HepG2 (cell line): ENCODE measurements at regions not wholly inside any gene's neighbourhood (a gene's known extent, or its start where the extent isn't known, plus 50 kb on each side); places are given as distances from the start of the nearest gene placed in this dataset.

ENCODE experiments used
- ATAC-seq: fragments of 200-7000 bp; cut with Tn5 transposase; 3 replicates; pipeline ENCODE4 v1.9.1; 2020; ENCODE audit warnings: mild to moderate bottlenecking, moderate library complexity
- BruUV-seq: library from RNA; stranded (reverse); fragments of 400-500 nt; replicated peaks from 2 replicates; lab custom pipeline; 2021; lab: Mats Ljungman, UMichigan
- CTCF ChIA-PET: fragments of 300-600 bp; formaldehyde crosslinking; extraction: SDS; loops from one replicate; lab custom pipeline; 2021; ENCODE audit warnings: low total read pairs, inconsistent platforms, low intra/inter-chr PET ratio; lab: Yijun Ruan, JAX
- POLR2A ChIA-PET: fragments of 350-600 bp; sonication (Branson Sonifier 250); formaldehyde crosslinking; loops from one replicate; lab custom pipeline; 2020; ENCODE audit warnings: antibody characterized with exemption, inconsistent platforms; lab: Yijun Ruan, JAX
- DNase-seq: peaks from one replicate; pipeline ENCODE4 v3.0.0-alpha.2; 2015; ENCODE audit warnings: low spot score
- FAIRE-seq: peaks from 3 replicates; lab custom pipeline; 2011; peaks lifted over from hg19 to GRCh38; lab: Jason Lieb, UNC
- H2AFZ ChIP-seq: one replicate; pipeline ENCODE4 v1.6.1; 2011; ENCODE audit warnings: low read length, inconsistent platforms
- H3K27ac ChIP-seq: fragments of 300-600 bp; 3 replicates; pipeline ENCODE4 v1.8.0; 2011; ENCODE audit warnings: mixed run types, mild to moderate bottlenecking, mixed read lengths, low read length, inconsistent platforms; ENCODE audit not compliant: insufficient read depth; ENCODE audit errors: extremely low read length
- H3K27me3 ChIP-seq, 2 experiments: fragments of 200-600 bp in 1 of 2; 2 replicates in 1 of 2; 3 replicates in 1 of 2; pipeline versions ENCODE4 v1.6.0 to v1.8.0; 2011; ENCODE audit warnings: low read length in 2 of 2, mild to moderate bottlenecking in 2 of 2, moderate library complexity in 2 of 2, inconsistent platforms in 1 of 2; ENCODE audit not compliant: insufficient read depth in 2 of 2, control insufficient read depth in 1 of 2
- H3K36me3 ChIP-seq, 2 experiments: fragments of 200-600 bp in 1 of 2; replicated peaks in 1 of 2; 2 replicates in 1 of 2; 3 replicates in 1 of 2; pipeline versions ENCODE4 v1.5.1 to v1.8.0; 2011; ENCODE audit warnings: low read length in 2 of 2, inconsistent platforms in 1 of 2; ENCODE audit not compliant: insufficient read depth in 2 of 2, control insufficient read depth in 1 of 2
- H3K4me1 ChIP-seq: 2 replicates; pipeline ENCODE4 v1.5.1; 2012; ENCODE audit warnings: low read length, inconsistent platforms; ENCODE audit not compliant: insufficient read depth
- H3K4me2 ChIP-seq: 2 replicates; pipeline ENCODE4 v1.6.0; 2011; ENCODE audit warnings: low read depth, low read length, inconsistent platforms
- H3K4me3 ChIP-seq, 3 experiments: fragments of 200-600 bp in 1 of 3; sonication (generic), shearing (Covaris generic) in 1 of 3; replicated peaks in 1 of 3; 2 replicates each; pipeline ENCODE4 v1.5.1; 2011 to 2016; ENCODE audit warnings: low read length in 3 of 3, inconsistent platforms in 2 of 3, low read depth in 2 of 3, mild to moderate bottlenecking in 2 of 3, control low read depth in 1 of 3, mixed read lengths in 1 of 3; ENCODE audit not compliant: insufficient read depth in 1 of 3
- H3K79me2 ChIP-seq: one replicate; pipeline ENCODE4 v1.6.1; 2011; ENCODE audit warnings: low read length, inconsistent platforms; ENCODE audit not compliant: insufficient read depth
- H3K9ac ChIP-seq: 2 replicates; pipeline ENCODE4 v1.6.0; 2011; ENCODE audit warnings: mild to moderate bottlenecking, low read depth, low read length, inconsistent platforms; ENCODE audit not compliant: insufficient read depth
- H3K9me3 ChIP-seq: 2 replicates; pipeline ENCODE4 v1.5.1; 2012; ENCODE audit warnings: mild to moderate bottlenecking, low read length
- H4K20me1 ChIP-seq: 2 replicates; pipeline ENCODE4 v1.6.0; 2011; ENCODE audit warnings: inconsistent platforms, mild to moderate bottlenecking, low read length, moderate library complexity; ENCODE audit not compliant: insufficient read depth
- DNMT1 ChIP-seq: sonication (generic); formaldehyde crosslinking; IDR thresholded peaks from 2 replicates; pipeline ENCODE4 v1.5.1; 2020; ENCODE audit warnings: mild to moderate bottlenecking, missing genetic modification reagents
- HDAC1 ChIP-seq: sonication (generic); formaldehyde crosslinking; IDR thresholded peaks from 2 replicates; pipeline ENCODE4 v1.5.1; 2020; ENCODE audit warnings: mild to moderate bottlenecking, missing genetic modification reagents
- HOXA9 ChIP-seq: sonication (generic); formaldehyde crosslinking; IDR thresholded peaks from 2 replicates; pipeline ENCODE4 v1.8.1; 2022; ENCODE audit warnings: missing genetic modification reagents, mild to moderate bottlenecking, moderate library complexity, borderline replicate concordance
- NBN ChIP-seq: fragments of 450-650 bp; conservative IDR thresholded peaks from 2 replicates; pipeline ENCODE4 v1.6.1; 2017
- NCOR1 ChIP-seq: fragments of 200-600 bp; sonication (generic); IDR thresholded peaks from 2 replicates; pipeline ENCODE4 v1.7.0; 2017; ENCODE audit warnings: antibody characterized with exemption, low read length, borderline replicate concordance
- PHF8 ChIP-seq: sonication (generic); formaldehyde crosslinking; IDR thresholded peaks from 2 replicates; pipeline ENCODE4 v1.5.0; 2020; ENCODE audit warnings: missing genetic modification reagents
- PLRG1 ChIP-seq: fragments of 450-650 bp; conservative IDR thresholded peaks from 2 replicates; pipeline ENCODE4 v1.6.1; 2016
- SP4 ChIP-seq: sonication (generic); formaldehyde crosslinking; IDR thresholded peaks from 2 replicates; pipeline ENCODE4 v1.8.1; 2023; ENCODE audit warnings: mild to moderate bottlenecking, missing genetic modification reagents
- SUZ12 ChIP-seq: fragments of 150-350 bp; IDR thresholded peaks from 2 replicates; pipeline ENCODE4 v1.6.1; 2014; ENCODE audit warnings: low read depth, low read length
- THAP8 ChIP-seq: sonication (generic); formaldehyde crosslinking; IDR thresholded peaks from 2 replicates; pipeline ENCODE4 v1.5.1; 2020; ENCODE audit warnings: missing genetic modification reagents, mild to moderate bottlenecking, borderline replicate concordance
- ZNF138 ChIP-seq: sonication (generic); formaldehyde crosslinking; IDR thresholded peaks from 2 replicates; pipeline ENCODE4 v1.5.0; 2020; ENCODE audit warnings: mild to moderate bottlenecking, low read depth, missing genetic modification reagents
- ZNF350 ChIP-seq: sonication (generic); formaldehyde crosslinking; IDR thresholded peaks from 2 replicates; pipeline ENCODE4 v1.4.0; 2020; ENCODE audit warnings: mild to moderate bottlenecking, low read depth, missing genetic modification reagents, borderline replicate concordance
- ZNF446 ChIP-seq: sonication (generic); formaldehyde crosslinking; IDR thresholded peaks from 2 replicates; pipeline ENCODE4 v1.5.0; 2020; ENCODE audit warnings: mild to moderate bottlenecking, missing genetic modification reagents
- ZSCAN20 ChIP-seq: sonication (generic); formaldehyde crosslinking; IDR thresholded peaks from 2 replicates; pipeline ENCODE4 v1.4.0; 2020; ENCODE audit warnings: missing genetic modification reagents, mild to moderate bottlenecking, borderline replicate concordance
- WGBS: methylation state at CpG from one replicate; pipeline ENCODE4 v1.1.6; 2017; ENCODE audit warnings: low lambda C conversion rate; 5-methylcytosine and 5-hydroxymethylcytosine counted together
- in situ Hi-C: cut with HindIII; loops from 2 replicates; pipeline ENCODE4 v1.10.0; 2017; ENCODE audit warnings: low pct_unique_long_range_greater_than_20kb; ENCODE audit not compliant: extremely low pct_ligation_motif_present
- intact Hi-C: fragments of 100-400 bp; cut with micrococcal nuclease; formaldehyde crosslinking; loops from one replicate; pipeline ENCODE4 v1.10.0; 2022; ENCODE audit not compliant: unreplicated experiment

GRCh38 chr2:144849612-144850011 is 329.7 kb upstream of the ZEB2 start (continued):
- TF ChIP-seq THAP8 (no peak), NBN (no peak), SP4 (CRISPR knock-in tag) (no peak), HDAC1 (CRISPR knock-in tag) (no peak)
- TF ChIP-seq, all 625 proteins: peak for 0

GRCh38 chr2:144848423-144848822 is 328.5 kb upstream of the ZEB2 start:
- Histone ChIP-seq H4K20me1 (no peaks in the 10 kb centered on the region), H3K9ac (no peak overlapping the region), H3K9me3 (no peaks in the 10 kb centered on the region), H3K4me2 (no peak overlapping the region), H3K27ac (no peak overlapping the region), H3K4me1 (no peaks in the 10 kb centered on the region), H3K4me3 (no peak overlapping the region), H3K27me3 (no peaks in the 10 kb centered on the region), H2AFZ (no peak overlapping the region), H3K79me2 (no peaks in the 10 kb centered on the region), H3K36me3 (no peaks in the 10 kb centered on the region)
- ATAC-seq (no peak), DNase-seq (no peak), FAIRE-seq (no peak)
- TF ChIP-seq SUZ12 (no peak), ZSCAN20 (CRISPR knock-in tag) (no peak), HOXA9 (no peak), PHF8 (CRISPR knock-in tag) (no peak), PLRG1 (no peak), ZNF138 (CRISPR knock-in tag) (no peak), ZNF446 (CRISPR knock-in tag) (no peak), NCOR1 (no peak), DNMT1 (CRISPR knock-in tag) (no peak), ZNF350 (CRISPR knock-in tag) (no peak)
- BruUV-seq: no TSS peak
- ChIA-PET POLR2A (no interaction called here), CTCF (no interaction called here)
- 19% methylated on average over 2 of the region's 2 CpGs for WGBS
- in situ Hi-C loops (no loop called here), intact Hi-C loops (no loop called here)
